ENCODE measurements at regions not wholly inside any gene's neighbourhood (a gene's known extent, or its start where the extent isn't known, plus 50 kb on each side); places are given as distances from the start of the nearest gene placed in this dataset.
A peak's percentile ranks its signal among the peaks of the same experiment; 100 is the strongest.

DNA sequence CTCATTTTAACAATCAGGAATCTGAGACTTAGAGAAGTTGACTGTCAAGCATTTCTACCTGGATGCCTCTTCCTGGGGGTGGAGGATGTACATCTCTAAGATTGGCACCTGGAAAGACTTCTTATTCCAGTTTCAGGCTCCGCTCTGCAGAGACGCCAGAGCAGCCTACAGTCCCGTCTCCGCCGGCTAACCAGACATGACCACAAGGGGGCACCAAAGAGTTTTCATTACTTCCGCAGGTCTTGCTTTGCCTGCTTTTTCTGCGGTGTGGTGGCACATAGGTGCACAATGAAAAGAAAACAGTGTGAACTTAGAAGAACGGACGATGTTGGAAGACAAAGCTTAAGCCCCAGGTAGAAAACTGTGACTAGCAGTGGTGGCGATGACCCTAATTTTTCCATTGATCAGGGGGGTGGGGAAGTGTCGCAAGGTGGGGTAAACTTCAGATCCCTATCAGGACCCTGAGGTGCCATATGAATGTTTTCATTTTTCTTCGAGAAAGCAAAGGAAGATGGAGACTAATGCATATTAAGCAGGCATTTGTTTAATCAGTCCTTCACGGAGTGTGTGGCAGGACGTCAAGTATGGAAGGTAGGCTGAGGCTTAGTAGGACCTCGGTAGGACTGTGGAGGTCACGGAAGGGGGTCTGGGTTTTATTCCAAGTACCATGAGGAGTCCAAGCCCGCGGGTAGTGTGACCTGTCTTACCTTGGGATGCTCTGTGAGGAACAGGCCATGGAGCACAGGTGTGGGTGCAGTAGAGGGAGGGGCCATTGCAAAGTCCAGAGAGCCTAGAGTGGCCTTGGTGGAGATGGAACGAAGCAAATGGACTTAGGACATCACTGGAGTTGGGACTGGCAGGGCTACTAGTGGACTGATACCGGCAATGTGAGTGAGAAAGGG is 60.1 kb upstream of the SORCS3 start (continued):
- TF ChIP-seq, protein P1, sequence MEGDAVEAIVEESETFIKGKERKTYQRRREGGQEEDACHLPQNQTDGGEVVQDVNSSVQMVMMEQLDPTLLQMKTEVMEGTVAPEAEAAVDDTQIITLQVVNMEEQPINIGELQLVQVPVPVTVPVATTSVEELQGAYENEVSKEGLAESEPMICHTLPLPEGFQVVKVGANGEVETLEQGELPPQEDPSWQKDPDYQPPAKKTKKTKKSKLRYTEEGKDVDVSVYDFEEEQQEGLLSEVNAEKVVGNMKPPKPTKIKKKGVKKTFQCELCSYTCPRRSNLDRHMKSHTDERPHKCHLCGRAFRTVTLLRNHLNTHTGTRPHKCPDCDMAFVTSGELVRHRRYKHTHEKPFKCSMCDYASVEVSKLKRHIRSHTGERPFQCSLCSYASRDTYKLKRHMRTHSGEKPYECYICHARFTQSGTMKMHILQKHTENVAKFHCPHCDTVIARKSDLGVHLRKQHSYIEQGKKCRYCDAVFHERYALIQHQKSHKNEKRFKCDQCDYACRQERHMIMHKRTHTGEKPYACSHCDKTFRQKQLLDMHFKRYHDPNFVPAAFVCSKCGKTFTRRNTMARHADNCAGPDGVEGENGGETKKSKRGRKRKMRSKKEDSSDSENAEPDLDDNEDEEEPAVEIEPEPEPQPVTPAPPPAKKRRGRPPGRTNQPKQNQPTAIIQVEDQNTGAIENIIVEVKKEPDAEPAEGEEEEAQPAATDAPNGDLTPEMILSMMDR (IDR thresholded peaks at IDR 0.05 in 2 of 3, conservative IDR thresholded peaks at IDR 0.05 in 1 of 3; ENCODE audit: control insufficient read depth in 2 of 3, extremely low read depth in 1 of 3, insufficient read depth in 1 of 3, low read depth in 3 of 3, low read length in 3 of 3): peak; percentile 75 to 88 (median 81)

DNA sequence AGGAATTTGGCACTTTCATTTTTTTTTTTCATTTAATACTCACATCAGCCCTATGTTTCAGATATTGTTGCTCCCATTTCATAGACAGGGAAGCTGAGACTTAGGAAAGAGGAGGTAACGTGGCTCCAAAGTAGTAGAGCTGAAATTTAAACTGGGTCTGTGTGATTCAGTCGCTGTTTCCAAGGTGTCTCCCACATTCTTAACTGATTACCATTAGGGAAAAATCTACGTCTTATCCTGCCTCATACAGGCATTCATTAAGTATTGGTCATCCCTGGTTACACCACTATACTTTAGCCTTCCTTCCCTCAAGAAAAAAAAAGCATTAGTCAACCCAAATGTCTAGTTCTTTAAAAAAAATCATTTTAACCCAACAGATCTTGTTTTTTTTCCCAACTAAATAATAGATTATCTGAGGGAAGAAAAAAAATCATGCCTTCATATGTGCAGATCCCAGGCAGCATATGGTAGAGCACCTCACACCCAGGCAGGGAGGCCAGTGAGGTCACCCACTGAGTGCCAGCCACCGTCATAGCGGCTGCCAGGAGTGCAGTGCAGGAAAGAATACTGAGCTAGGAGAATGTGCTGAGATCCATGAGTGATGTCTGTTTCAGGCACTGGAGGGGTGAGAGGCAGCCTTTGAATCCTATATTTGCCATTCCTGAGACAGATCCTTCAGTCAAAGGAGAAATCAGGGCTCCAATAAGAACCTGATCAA is 59.0 kb upstream of the SORCS3 start:
- no peak overlapping the region for H3K27ac ChIP-seq (ENCODE audit: control insufficient read depth, insufficient read depth)
- no peak for DNase-seq (ENCODE audit: low read depth, low spot score)
- in situ Hi-C loops (cut with MboI) (no loop called here), intact Hi-C loops (cut with micrococcal nuclease; ENCODE audit: unreplicated experiment) (loop anchor here (2.0 to 10.0 kb wide), 4 partner anchors 177 to 1110 kb away; no protein-coding TSS in a partner anchor)
- H2AFZ ChIP-seq (ENCODE audit: control insufficient read depth, low read depth, low read length): no peak overlapping the region
- no peak overlapping the region for H3K4me3 ChIP-seq
- BruUV-seq (replicated peaks): no TSS peak
- H3K79me2 ChIP-seq (ENCODE audit: control insufficient read depth, insufficient read depth, low read length): no peaks in the 10 kb centered on the region
- 31% methylated on average over 5 of the region's 5 CpGs for WGBS (ENCODE audit: insufficient coverage, insufficient replicate concordance, low lambda C conversion rate, missing lambda C conversion rate)
- ChIA-PET SMC1A (ENCODE audit: uncharacterized antibody, unreplicated experiment) (interaction anchor here (0.7 kb wide), 1 partner anchor 33 kb away, joined by 3 read pairs; no protein-coding TSS in a partner anchor), POLR2A (no interaction called here), RAD21 (ENCODE audit: unreplicated experiment) (no interaction called here), CTCF (interaction anchor here (0.6 kb wide), 1 partner anchor 368 kb away, joined by 3 read pairs; no protein-coding TSS in a partner anchor)
- H3K9me3 ChIP-seq (replicated peaks; ENCODE audit: control insufficient read depth, insufficient read depth, low read length): no peaks in the 10 kb centered on the region
- H3K4me2 ChIP-seq (ENCODE audit: control insufficient read depth, insufficient read depth): no peak overlapping the region
- no peaks in the 10 kb centered on the region for H3K36me3 ChIP-seq (ENCODE audit: control insufficient read depth in 2 of 2, insufficient read depth in 2 of 2, low read length in 1 of 2)
- no peaks in the 10 kb centered on the region for H3K27me3 ChIP-seq (replicated peaks in 1 of 2; ENCODE audit: control insufficient read depth in 2 of 2, insufficient read depth in 2 of 2, low read length in 1 of 2)
- no peak for ATAC-seq
- H3K4me1 ChIP-seq (ENCODE audit: control insufficient read depth, insufficient read depth, low read length): no peaks in the 10 kb centered on the region
- no peak overlapping the region for H3K9ac ChIP-seq (ENCODE audit: control insufficient read depth, insufficient read depth, low read length)
- TF ChIP-seq CREB1 (IDR thresholded peaks at IDR 0.05; ENCODE audit: low read depth) (no peak), YY1 (IDR thresholded peaks at IDR 0.05; ENCODE audit: low read depth, low read length) (no peak)
- FAIRE-seq: no peak
- H4K20me1 ChIP-seq (ENCODE audit: control insufficient read depth, insufficient read depth): no peaks in the 10 kb centered on the region

Data from GM12878 (cell line).